ENCODE measurements at regions not wholly inside any gene's neighbourhood (a gene's known extent, or its start where the extent isn't known, plus 50 kb on each side); places are given as distances from the start of the nearest gene placed in this dataset.

DNA sequence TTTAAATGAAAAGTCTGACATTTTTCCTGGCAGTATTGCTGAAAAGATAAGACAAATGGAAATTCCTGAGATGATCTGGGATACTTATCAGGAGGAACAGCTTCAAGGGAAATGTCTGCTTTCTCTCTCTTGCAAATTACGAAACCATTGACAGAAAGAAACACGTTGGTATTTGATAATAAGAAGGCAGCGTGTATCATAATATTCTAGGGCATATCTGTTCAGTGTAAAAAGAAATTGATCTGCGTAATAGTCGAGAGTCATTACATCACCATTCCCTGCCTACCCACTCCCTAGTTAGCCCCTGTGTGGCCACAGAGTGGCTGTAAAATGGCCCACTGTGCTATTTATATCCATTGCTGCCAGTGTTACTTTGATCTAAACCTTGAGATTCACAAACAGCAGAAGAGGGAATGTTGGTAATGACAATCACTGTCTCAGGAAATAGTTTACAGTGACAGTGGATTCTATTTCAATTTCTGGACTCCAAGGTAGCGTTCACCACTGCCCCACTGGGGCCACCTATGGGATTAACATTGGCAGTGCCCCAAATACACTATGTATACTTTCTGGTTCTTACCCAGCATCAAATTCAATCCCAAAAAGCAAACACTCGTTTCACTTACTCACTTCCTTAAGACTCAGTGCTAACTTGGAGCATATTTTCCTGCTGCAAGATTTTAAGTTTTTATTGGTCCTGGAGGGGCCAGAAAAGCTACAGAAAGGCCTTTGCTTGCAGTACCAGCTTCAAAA is 133.4 kb upstream of the GAS1 start:
- ATAC-seq (ENCODE audit: insufficient read depth, low FRiP score) (no peak), DNase-seq (peak in 1 of 3 donors; percentile 46)
- Histone ChIP-seq H3K36me3 (ENCODE audit: control insufficient read depth in 4 of 4, insufficient read depth in 4 of 4, low read length in 4 of 4) (no peaks in the 10 kb centered on the region), H3K27me3 (ENCODE audit: control insufficient read depth in 3 of 3, insufficient read depth in 3 of 3, low read length in 2 of 3) (no peaks in the 10 kb centered on the region), H3K27ac (ENCODE audit: low read depth in 1 of 2, low read length in 1 of 2) (no peak overlapping the region), H3K9ac (ENCODE audit: insufficient read depth in 1 of 2, low read length in 2 of 2) (no peak overlapping the region), H3K4me3 (no peak overlapping the region), H3K9me3 (ENCODE audit: control insufficient read depth in 4 of 4, insufficient read depth in 3 of 4, low read length in 3 of 4) (peaks cover 0 to 2% (median 0%) of the 10 kb centered on the region in 4 donors), H3K4me1 (ENCODE audit: control insufficient read depth in 5 of 5, insufficient read depth in 5 of 5, low read length in 5 of 5) (peaks cover 0 to 8% (median 6%) of the 10 kb centered on the region in 5 donors)
- no peak for TF ChIP-seq CTCF (IDR thresholded peaks at IDR 0.05; ENCODE audit: control extremely low read depth, extremely low read depth)
- 60 to 64% methylated on average over 7 of the region's 7 CpGs for WGBS, 2 donors

GRCh38 chr9:87081503-87081902 is 134.2 kb upstream of the GAS1 start:
- TF ChIP-seq CTCF (IDR thresholded peaks at IDR 0.05; ENCODE audit: control extremely low read depth, extremely low read depth), result no peak
- ATAC-seq (ENCODE audit: insufficient read depth, low FRiP score), result no peak
- Histone ChIP-seq H3K4me1 (ENCODE audit: control insufficient read depth in 5 of 5, insufficient read depth in 5 of 5, low read length in 5 of 5) (peaks cover 0 to 16% (median 7%) of the 10 kb centered on the region in 5 donors), H3K27me3 (ENCODE audit: control insufficient read depth in 3 of 3, insufficient read depth in 3 of 3, low read length in 2 of 3) (no peaks in the 10 kb centered on the region), H3K9me3 (ENCODE audit: control insufficient read depth in 4 of 4, insufficient read depth in 3 of 4, low read length in 3 of 4) (peaks cover 0 to 2% (median 0%) of the 10 kb centered on the region in 4 donors), H3K27ac (ENCODE audit: low read depth in 1 of 2, low read length in 1 of 2) (no peak overlapping the region), H3K4me3 (no peak overlapping the region), H3K36me3 (ENCODE audit: control insufficient read depth in 4 of 4, insufficient read depth in 4 of 4, low read length in 4 of 4) (no peaks in the 10 kb centered on the region), H3K9ac (ENCODE audit: insufficient read depth in 1 of 2, low read length in 2 of 2) (no peak overlapping the region)
- peak in 1 of 3 donors; percentile 54 for DNase-seq
- 66 to 75% methylated on average over 2 of the region's 2 CpGs for WGBS, 2 donors

DNA sequence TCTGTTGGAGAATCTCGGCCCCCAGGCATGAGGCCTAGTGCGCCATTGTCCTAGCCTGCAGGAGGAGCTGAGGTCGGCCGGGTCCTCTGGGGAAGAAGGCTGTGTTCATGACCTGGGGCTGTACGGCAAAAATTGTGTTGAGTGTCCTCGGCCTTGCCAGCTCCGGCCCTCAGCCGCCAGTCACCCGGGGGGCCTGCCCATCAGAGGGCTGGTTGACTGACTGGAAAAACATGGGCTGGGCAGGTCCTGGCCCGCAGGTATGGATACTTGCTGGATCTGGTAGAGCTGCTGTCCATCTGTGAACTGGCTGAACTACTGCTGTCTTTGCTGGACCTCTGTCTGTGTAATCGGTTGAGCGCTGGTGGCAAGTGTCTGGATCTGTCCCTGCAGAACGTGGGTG is 136.7 kb upstream of the GAS1 start:
- Histone ChIP-seq H3K9me3 (ENCODE audit: control insufficient read depth in 4 of 4, insufficient read depth in 3 of 4, low read length in 3 of 4) (peaks cover 0 to 4% (median 2%) of the 10 kb centered on the region in 4 donors), H3K4me3 (no peak overlapping the region), H3K27me3 (ENCODE audit: control insufficient read depth in 3 of 3, insufficient read depth in 3 of 3, low read length in 2 of 3) (no peaks in the 10 kb centered on the region), H3K36me3 (ENCODE audit: control insufficient read depth in 4 of 4, insufficient read depth in 4 of 4, low read length in 4 of 4) (no peaks in the 10 kb centered on the region), H3K9ac (ENCODE audit: insufficient read depth in 1 of 2, low read length in 2 of 2) (no peak overlapping the region), H3K4me1 (ENCODE audit: control insufficient read depth in 5 of 5, insufficient read depth in 5 of 5, low read length in 5 of 5) (peaks cover 0 to 22% (median 17%) of the 10 kb centered on the region in 5 donors), H3K27ac (ENCODE audit: low read depth in 1 of 2, low read length in 1 of 2) (no peak overlapping the region)
- TF ChIP-seq CTCF (IDR thresholded peaks at IDR 0.05; ENCODE audit: control extremely low read depth, extremely low read depth), result no peak
- DNase-seq, result no peak
- whole genome bisulfite sequencing, 2 donors, result 95 to 96% methylated on average over 13 of the region's 13 CpGs
- ATAC-seq (ENCODE audit: insufficient read depth, low FRiP score), result no peak

All from lung (tissue), 11 donors.